DND-41 (cell line): ENCODE measurements at regions not wholly inside any gene's neighbourhood (a gene's known extent, or its start where the extent isn't known, plus 50 kb on each side); places are given as distances from the start of the nearest gene placed in this dataset.

Source experiments
- ATAC-seq: fragments of 200-7000 bp; cut with Tn5 transposase; 3 replicates; pipeline ENCODE4 v1.9.1; 2021; ENCODE audit warnings: low read depth; ENCODE audit not compliant: insufficient read depth
- DNase-seq: peaks from one replicate; pipeline ENCODE4 v3.0.0-alpha.2; 2020
- H2AFZ ChIP-seq: 2 replicates; pipeline ENCODE4 v1.6.0; 2012; ENCODE audit warnings: low read depth, low read length
- H3K27ac ChIP-seq: 2 replicates; pipeline ENCODE4 v1.5.1; 2012; ENCODE audit warnings: low read length, inconsistent platforms
- H3K27me3 ChIP-seq: fragments of 200-600 bp; sonication (generic); 2 replicates; pipeline ENCODE4 v1.6.0; 2012; ENCODE audit warnings: low read length, mild to moderate bottlenecking, inconsistent platforms; ENCODE audit not compliant: insufficient read depth, poor library complexity
- H3K36me3 ChIP-seq: 2 replicates; pipeline ENCODE4 v1.5.1; 2012; ENCODE audit warnings: low read length, inconsistent platforms; ENCODE audit not compliant: insufficient read depth
- H3K4me1 ChIP-seq: 2 replicates; pipeline ENCODE4 v1.5.1; 2012; ENCODE audit warnings: mild to moderate bottlenecking, low read length; ENCODE audit not compliant: insufficient read depth
- H3K4me2 ChIP-seq: 2 replicates; pipeline ENCODE4 v1.6.0; 2012; ENCODE audit warnings: mild to moderate bottlenecking, moderate library complexity, low read length, inconsistent platforms; ENCODE audit not compliant: insufficient read depth
- H3K4me3 ChIP-seq, 2 experiments: fragments of 200-600 bp in 1 of 2; shearing (Covaris generic) in 1 of 2; 2 replicates each; pipeline ENCODE4 v1.5.1; 2012 to 2016; ENCODE audit warnings: inconsistent platforms in 2 of 2, low read length in 2 of 2, mild to moderate bottlenecking in 2 of 2, low read depth in 1 of 2, moderate library complexity in 1 of 2
- H3K79me2 ChIP-seq: 2 replicates; pipeline ENCODE4 v1.6.0; 2012; ENCODE audit warnings: low read length, inconsistent platforms; ENCODE audit not compliant: insufficient read depth
- H3K9ac ChIP-seq: 2 replicates; pipeline ENCODE4 v1.6.0; 2012; ENCODE audit warnings: low read depth, mild to moderate bottlenecking, inconsistent platforms, low read length, moderate library complexity
- H3K9me3 ChIP-seq: 2 replicates; pipeline ENCODE4 v1.5.1; 2012; ENCODE audit warnings: low read length, moderate library complexity, mild to moderate bottlenecking, inconsistent platforms; ENCODE audit not compliant: insufficient read depth, severe bottlenecking
- H4K20me1 ChIP-seq: 2 replicates; pipeline ENCODE4 v1.6.0; 2012; ENCODE audit warnings: low read length; ENCODE audit not compliant: insufficient read depth
- CTCF ChIP-seq: IDR thresholded peaks from 2 replicates; pipeline ENCODE4 v1.5.1; 2012; ENCODE audit warnings: borderline replicate concordance, low read length, moderate library complexity, mild to moderate bottlenecking; ENCODE audit not compliant: poor library complexity, severe bottlenecking; ENCODE audit errors: extremely low read depth
- EZH2 ChIP-seq: IDR thresholded peaks from 3 replicates; pipeline ENCODE4 v1.6.1; 2012; ENCODE audit warnings: borderline replicate concordance, low read depth, mild to moderate bottlenecking, moderate library complexity, low read length, inconsistent platforms; ENCODE audit not compliant: severe bottlenecking

GRCh38 chr13:88188986-88189385 lies 517.8 kb downstream of the SLITRK5 start:
- TF ChIP-seq CTCF, result no peak
- no peak for TF ChIP-seq EZH2
- Histone ChIP-seq H3K36me3 (no peaks in the 10 kb centered on the region), H3K27ac (no peak overlapping the region), H3K4me1 (no peaks in the 10 kb centered on the region), H3K79me2 (no peaks in the 10 kb centered on the region), H4K20me1 (no peaks in the 10 kb centered on the region), H3K27me3 (no peaks in the 10 kb centered on the region), H3K9ac (no peak overlapping the region), H3K4me2 (no peak overlapping the region), H3K9me3 (no peaks in the 10 kb centered on the region), H3K4me3 (no peak overlapping the region), H2AFZ (no peak overlapping the region)
- no peak for ATAC-seq
- DNase-seq, result no peak

GRCh38 chr13:88189728-88190127 lies 518.6 kb downstream of the SLITRK5 start:
- Histone ChIP-seq H3K79me2 (no peaks in the 10 kb centered on the region), H3K4me3 (no peak overlapping the region), H4K20me1 (no peaks in the 10 kb centered on the region), H2AFZ (no peak overlapping the region), H3K36me3 (no peaks in the 10 kb centered on the region), H3K4me1 (no peaks in the 10 kb centered on the region), H3K27ac (no peak overlapping the region), H3K27me3 (no peaks in the 10 kb centered on the region), H3K9me3 (no peaks in the 10 kb centered on the region), H3K9ac (no peak overlapping the region), H3K4me2 (no peak overlapping the region)
- no peak for ATAC-seq
- TF ChIP-seq CTCF (no peak), EZH2 (no peak)
- no peak for DNase-seq

GRCh38 chr13:88196106-88196505 lies 524.9 kb downstream of the SLITRK5 start:
- Histone ChIP-seq H3K27me3 (no peaks in the 10 kb centered on the region), H3K9ac (no peak overlapping the region), H3K4me3 (no peak overlapping the region), H4K20me1 (no peaks in the 10 kb centered on the region), H3K27ac (no peak overlapping the region), H3K79me2 (no peaks in the 10 kb centered on the region), H3K4me1 (no peaks in the 10 kb centered on the region), H3K9me3 (no peaks in the 10 kb centered on the region), H2AFZ (no peak overlapping the region), H3K4me2 (no peak overlapping the region), H3K36me3 (no peaks in the 10 kb centered on the region)
- no peak for ATAC-seq
- no peak for DNase-seq
- TF ChIP-seq EZH2 (no peak), CTCF (no peak)

- H3K27ac ChIP-seq, result no peak overlapping the region
- H3K9me3 ChIP-seq, result no peaks in the 10 kb centered on the region
- ATAC-seq, result no peak
- no peak overlapping the region for H3K4me3 ChIP-seq
- H3K9ac ChIP-seq, result no peak overlapping the region
- no peak overlapping the region for H3K4me2 ChIP-seq
- H3K4me1 ChIP-seq, result no peaks in the 10 kb centered on the region
- no peaks in the 10 kb centered on the region for H3K79me2 ChIP-seq
- H4K20me1 ChIP-seq, result no peaks in the 10 kb centered on the region
- no peaks in the 10 kb centered on the region for H3K27me3 ChIP-seq
- no peak overlapping the region for H2AFZ ChIP-seq
- no peak for DNase-seq
- no peaks in the 10 kb centered on the region for H3K36me3 ChIP-seq
- TF ChIP-seq CTCF (no peak), EZH2 (no peak)
Observed at GRCh38 chr13:88217372-88217771, 546.2 kb downstream of the SLITRK5 start.
